Kidney (tissue), 13 donors: ENCODE measurements at regions not wholly inside any gene's neighbourhood (a gene's known extent, or its start where the extent isn't known, plus 50 kb on each side); places are given as distances from the start of the nearest gene placed in this dataset.

Experiments
- DNase-seq, 5 donors: peaks; one replicate each; pipeline ENCODE4 v3.0.0-alpha.2; 2013 to 2020
- FAIRE-seq: peaks from 2 replicates; lab custom pipeline; 2012; peaks lifted over from hg19 to GRCh38; lab: Jason Lieb, UNC
- H3K27ac ChIP-seq, 2 donors: one replicate each; pipeline ENCODE4 v1.7.0; 2013; ENCODE audit warnings: low read depth in 2 of 2, low read length in 2 of 2, inconsistent platforms in 1 of 2
- H3K27me3 ChIP-seq: one replicate; pipeline ENCODE4 v1.7.1; 2013; ENCODE audit warnings: low read length, inconsistent platforms; ENCODE audit not compliant: control insufficient read depth, insufficient read depth
- H3K36me3 ChIP-seq, 3 donors: one replicate each; pipeline versions ENCODE4 v1.7.0 to v1.7.1; 2013; ENCODE audit warnings: low read length in 3 of 3, control low read depth in 1 of 3, inconsistent platforms in 1 of 3; ENCODE audit not compliant: insufficient read depth in 3 of 3, control insufficient read depth in 2 of 3
- H3K4me1 ChIP-seq, 3 donors: one replicate each; pipeline versions ENCODE4 v1.7.0 to v1.7.1; 2013; ENCODE audit warnings: low read length in 3 of 3, inconsistent platforms in 1 of 3, low read depth in 1 of 3; ENCODE audit not compliant: control insufficient read depth in 2 of 3, insufficient read depth in 2 of 3
- H3K4me3 ChIP-seq, 3 donors: one replicate each; pipeline versions ENCODE4 v1.7.0 to v1.8.1; 2013; ENCODE audit warnings: low read length in 3 of 3, control low read depth in 1 of 3, inconsistent platforms in 1 of 3
- H3K9ac ChIP-seq, 3 donors: one replicate each; pipeline versions ENCODE4 v1.7.0 to v1.7.1; 2013; ENCODE audit warnings: low read length in 3 of 3, control low read depth in 1 of 3, inconsistent platforms in 1 of 3
- H3K9me3 ChIP-seq, 3 donors: one replicate each; pipeline versions ENCODE4 v1.7.0 to v1.7.1; 2013; ENCODE audit warnings: low read length in 3 of 3, control low read depth in 1 of 3, inconsistent platforms in 1 of 3; ENCODE audit not compliant: control insufficient read depth in 2 of 3, insufficient read depth in 1 of 3
- intact Hi-C: fragments of 100-400 bp; cut with DNase I; formaldehyde crosslinking; loops from one replicate; pipeline ENCODE4 v1.11.1; 2022
- TF ChIP-seq, protein P1 (sequence below): IDR thresholded peaks from 3 replicates; pipeline ENCODE4 v1.5.1; 2012; ENCODE audit warnings: mild to moderate bottlenecking, moderate library complexity, borderline replicate concordance; ENCODE audit not compliant: insufficient read depth; ENCODE audit errors: extremely low read depth
- donor health status: control.
- donor health status: control.
- donor health status: control.
- donor health status: control.
- donor health status: control.
- donor health status: DM: yes; HTN: yes; CAD: no.
- donor health status: Normal renal cell carcinoma (clear cell type).

DNA sequence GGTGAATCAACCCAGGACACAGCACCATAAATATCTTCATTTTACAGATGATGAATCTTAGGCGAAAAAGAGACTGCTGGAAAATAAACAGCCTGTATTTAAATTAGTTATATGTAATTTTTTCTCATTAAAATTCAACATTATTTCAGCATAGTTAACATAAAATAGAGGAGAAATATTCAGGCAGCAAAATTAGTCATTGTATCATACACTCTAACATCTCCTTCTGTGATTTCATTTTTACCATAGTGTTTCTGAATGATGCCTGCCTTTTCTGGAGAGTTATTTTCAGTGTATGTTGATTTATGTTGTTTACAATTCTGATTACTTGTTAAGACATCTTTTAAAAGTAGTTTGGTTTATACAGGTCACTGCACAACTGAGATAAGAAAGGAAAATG, 82.3 kb upstream of the KCNIP4 start:
- Histone ChIP-seq H3K36me3 (no peaks in the 10 kb centered on the region), H3K9ac (no peak overlapping the region), H3K9me3 (no peaks in the 10 kb centered on the region), H3K4me1 (no peaks in the 10 kb centered on the region), H3K27ac (no peak overlapping the region), H3K27me3 (no peaks in the 10 kb centered on the region), H3K4me3 (no peak overlapping the region)
- intact Hi-C loops = no loop called here
- TF ChIP-seq, protein P1, sequence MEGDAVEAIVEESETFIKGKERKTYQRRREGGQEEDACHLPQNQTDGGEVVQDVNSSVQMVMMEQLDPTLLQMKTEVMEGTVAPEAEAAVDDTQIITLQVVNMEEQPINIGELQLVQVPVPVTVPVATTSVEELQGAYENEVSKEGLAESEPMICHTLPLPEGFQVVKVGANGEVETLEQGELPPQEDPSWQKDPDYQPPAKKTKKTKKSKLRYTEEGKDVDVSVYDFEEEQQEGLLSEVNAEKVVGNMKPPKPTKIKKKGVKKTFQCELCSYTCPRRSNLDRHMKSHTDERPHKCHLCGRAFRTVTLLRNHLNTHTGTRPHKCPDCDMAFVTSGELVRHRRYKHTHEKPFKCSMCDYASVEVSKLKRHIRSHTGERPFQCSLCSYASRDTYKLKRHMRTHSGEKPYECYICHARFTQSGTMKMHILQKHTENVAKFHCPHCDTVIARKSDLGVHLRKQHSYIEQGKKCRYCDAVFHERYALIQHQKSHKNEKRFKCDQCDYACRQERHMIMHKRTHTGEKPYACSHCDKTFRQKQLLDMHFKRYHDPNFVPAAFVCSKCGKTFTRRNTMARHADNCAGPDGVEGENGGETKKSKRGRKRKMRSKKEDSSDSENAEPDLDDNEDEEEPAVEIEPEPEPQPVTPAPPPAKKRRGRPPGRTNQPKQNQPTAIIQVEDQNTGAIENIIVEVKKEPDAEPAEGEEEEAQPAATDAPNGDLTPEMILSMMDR = no peak
- FAIRE-seq (no peak), DNase-seq (no peak)

DNA sequence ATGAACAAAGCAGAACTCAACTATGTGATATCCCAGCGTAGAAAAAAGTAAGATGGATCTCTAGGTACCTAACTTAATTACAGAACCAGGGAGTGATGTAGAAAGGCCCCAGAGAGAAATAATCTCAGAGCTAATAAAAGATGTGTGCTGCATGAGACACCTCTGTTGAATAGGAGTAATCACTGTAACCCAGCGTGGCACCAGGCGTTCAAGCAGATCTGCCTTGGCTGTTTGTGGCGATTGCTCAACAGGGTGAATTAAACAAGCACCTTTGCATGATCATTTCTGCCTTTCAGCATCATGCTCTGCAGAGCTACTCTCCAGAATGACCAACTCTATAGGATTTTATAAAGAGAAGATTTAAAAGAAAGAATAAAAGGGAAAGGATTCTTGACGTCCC, 81.7 kb upstream of the KCNIP4 start:
- Histone ChIP-seq H3K9ac (no peak overlapping the region), H3K27me3 (no peaks in the 10 kb centered on the region), H3K36me3 (no peaks in the 10 kb centered on the region), H3K4me1 (no peaks in the 10 kb centered on the region), H3K27ac (no peak overlapping the region), H3K4me3 (no peak overlapping the region), H3K9me3 (no peaks in the 10 kb centered on the region)
- DNase-seq (no peak), FAIRE-seq (no peak)
- intact Hi-C loops = no loop called here
- TF ChIP-seq, protein P1 = no peak

DNA sequence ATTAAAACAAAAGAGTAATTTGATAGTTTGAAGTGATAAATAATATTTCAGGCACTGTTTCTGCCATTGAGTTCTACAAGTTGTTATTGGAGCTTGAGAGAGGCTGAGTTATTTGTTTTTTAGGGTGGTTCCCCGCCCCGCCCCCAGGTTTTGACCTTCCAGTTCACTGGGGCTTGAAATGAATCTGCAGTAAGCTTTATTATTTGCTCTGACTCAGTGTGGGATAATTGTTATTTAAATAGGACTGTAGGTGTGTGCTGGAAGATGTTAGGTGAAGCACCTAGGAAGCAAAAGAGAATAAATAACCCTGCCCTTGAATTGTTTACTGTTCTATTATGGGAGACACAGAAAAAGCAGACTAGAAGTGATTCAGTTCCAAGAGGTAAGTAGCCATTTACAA, 81.2 kb upstream of the KCNIP4 start:
- Histone ChIP-seq H3K9ac (no peak overlapping the region), H3K4me3 (no peak overlapping the region), H3K27ac (no peak overlapping the region), H3K27me3 (no peaks in the 10 kb centered on the region), H3K36me3 (no peaks in the 10 kb centered on the region), H3K9me3 (no peaks in the 10 kb centered on the region), H3K4me1 (no peaks in the 10 kb centered on the region)
- TF ChIP-seq, protein P1 = no peak
- DNase-seq (peak in 3 of 5 donors; percentile 0 to 12 (median 2)), FAIRE-seq (no peak)
- intact Hi-C loops = no loop called here

DNA sequence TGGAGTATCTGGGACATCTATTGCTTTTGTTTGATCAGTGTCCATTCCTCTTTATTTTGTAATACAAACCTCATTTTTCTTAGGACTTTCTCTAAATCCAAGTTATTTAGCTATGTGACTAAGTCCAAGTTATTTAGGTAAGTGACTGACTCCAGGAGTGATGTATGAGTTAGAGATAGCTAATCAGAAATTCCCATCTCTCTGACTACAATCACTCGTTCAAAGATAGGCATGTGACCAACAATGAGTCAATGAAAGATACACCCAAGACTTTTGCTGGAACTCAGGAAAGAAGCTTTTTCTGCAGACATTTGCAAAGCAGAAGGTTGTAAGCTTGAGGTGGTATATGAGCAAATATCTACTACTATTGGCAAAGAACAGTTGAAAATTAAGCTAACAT, 72.5 kb upstream of the KCNIP4 start:
- no peak for FAIRE-seq
- DNase-seq = no peak
- Histone ChIP-seq H3K36me3 (no peaks in the 10 kb centered on the region), H3K9ac (no peak overlapping the region), H3K27me3 (no peaks in the 10 kb centered on the region), H3K9me3 (no peaks in the 10 kb centered on the region), H3K4me3 (no peak overlapping the region), H3K4me1 (no peaks in the 10 kb centered on the region), H3K27ac (no peak overlapping the region)
- TF ChIP-seq, protein P1 = no peak
- intact Hi-C loops = no loop called here
